ENCODE measurements at regions not wholly inside any gene's neighbourhood (a gene's known extent, or its start where the extent isn't known, plus 50 kb on each side); places are given as distances from the start of the nearest gene placed in this dataset.
"Not testable (repeated sequence)": the region's sequence is repeated elsewhere in the genome, so short reads cannot be mapped to it uniquely, and the experiment has no call there.

DNA sequence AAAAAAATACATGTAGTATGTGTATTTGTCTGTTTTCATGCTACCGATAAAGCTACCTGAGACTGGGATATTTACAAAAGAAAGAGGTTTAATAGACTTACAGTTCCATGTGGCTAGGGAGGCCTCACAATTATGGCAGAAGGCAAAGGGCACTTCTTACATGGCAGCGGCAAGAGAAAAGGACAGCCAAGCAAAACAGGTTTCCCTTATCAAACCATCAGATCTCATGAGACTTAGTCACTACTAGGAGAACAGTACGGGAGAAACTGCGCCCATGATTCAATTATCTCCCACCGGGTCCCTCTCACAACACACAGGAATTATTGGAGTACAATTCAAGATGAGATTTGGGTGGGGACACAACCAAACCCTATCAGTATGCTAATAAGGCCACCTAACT lies 137.0 kb upstream of the ELOVL6 start:
- Histone ChIP-seq H3K27ac (no peak overlapping the region), H3K27me3 (no peaks in the 10 kb centered on the region), H3K4me2 (no peak overlapping the region), H3K9me3 (0 out of 2 replicates have a peak, but pooled peaks cover 8% of the 10 kb centered on the region), H3K9ac (no peak overlapping the region), H3K36me3 (no peaks in the 10 kb centered on the region), H3K4me1 (no peaks in the 10 kb centered on the region), H3K4me3 (no peak overlapping the region), H4K20me1 (no peaks in the 10 kb centered on the region)
- TF ChIP-seq Cebpa-rat (IDR thresholded peaks at IDR 0.05) = no peak

DNA sequence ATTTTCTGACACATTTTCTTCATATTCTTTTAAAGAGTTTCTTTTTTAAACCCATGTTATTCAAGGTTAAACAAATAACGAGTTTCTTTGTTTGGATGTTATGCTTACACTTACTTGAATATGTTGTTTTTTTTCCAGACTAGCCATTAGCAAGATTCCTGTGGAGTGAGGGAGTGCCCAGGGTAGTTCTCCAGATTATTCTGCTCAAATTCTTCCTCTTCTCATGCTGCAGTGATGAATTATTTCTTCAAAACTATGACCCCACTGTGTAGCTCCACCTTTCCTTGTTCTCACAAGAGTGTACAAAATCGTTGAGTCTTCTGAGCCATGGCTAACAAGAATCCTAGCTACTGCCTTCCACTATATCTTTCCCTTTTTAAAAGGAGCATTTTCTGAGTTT lies 134.1 kb upstream of the ELOVL6 start:
- H3K27me3 ChIP-seq = no peaks in the 10 kb centered on the region
- no peak overlapping the region for H3K4me2 ChIP-seq
- TF ChIP-seq Cebpa-rat (IDR thresholded peaks at IDR 0.05) = no peak
- no peaks in the 10 kb centered on the region for H3K36me3 ChIP-seq
- H3K9ac ChIP-seq = no peak overlapping the region
- H4K20me1 ChIP-seq = no peaks in the 10 kb centered on the region
- H3K4me1 ChIP-seq = no peaks in the 10 kb centered on the region
- H3K27ac ChIP-seq = no peak overlapping the region
- peaks cover 32% of the 10 kb centered on the region for H3K9me3 ChIP-seq
- H3K4me3 ChIP-seq = no peak overlapping the region

DNA sequence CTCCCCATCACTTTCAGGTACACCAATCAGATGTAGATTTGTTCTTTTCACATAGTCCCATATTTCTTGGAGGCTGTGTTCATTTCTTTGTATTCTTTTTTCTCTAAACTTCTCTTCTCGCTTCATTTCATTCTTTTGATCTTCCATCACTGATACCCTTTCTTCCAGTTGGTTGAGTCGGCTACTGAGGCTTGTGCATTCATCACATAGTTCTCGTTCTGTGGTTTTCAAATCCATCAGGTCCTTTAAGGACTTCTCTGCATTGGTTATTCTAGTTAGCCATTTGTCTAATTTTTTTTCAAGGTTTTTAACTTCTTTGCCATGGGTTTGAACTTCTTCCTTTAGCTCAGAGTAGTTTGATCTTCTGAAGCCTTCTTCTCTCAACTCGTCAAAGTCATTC lies 128.0 kb upstream of the ELOVL6 start:
- not testable (repeated sequence) for H3K27ac ChIP-seq, H4K20me1 ChIP-seq, H3K9ac ChIP-seq, H3K36me3 ChIP-seq, H3K4me1 ChIP-seq, H3K4me3 ChIP-seq, H3K27me3 ChIP-seq, H3K4me2 ChIP-seq
- H3K9me3 ChIP-seq = peaks cover 36% of the 10 kb centered on the region

DNA sequence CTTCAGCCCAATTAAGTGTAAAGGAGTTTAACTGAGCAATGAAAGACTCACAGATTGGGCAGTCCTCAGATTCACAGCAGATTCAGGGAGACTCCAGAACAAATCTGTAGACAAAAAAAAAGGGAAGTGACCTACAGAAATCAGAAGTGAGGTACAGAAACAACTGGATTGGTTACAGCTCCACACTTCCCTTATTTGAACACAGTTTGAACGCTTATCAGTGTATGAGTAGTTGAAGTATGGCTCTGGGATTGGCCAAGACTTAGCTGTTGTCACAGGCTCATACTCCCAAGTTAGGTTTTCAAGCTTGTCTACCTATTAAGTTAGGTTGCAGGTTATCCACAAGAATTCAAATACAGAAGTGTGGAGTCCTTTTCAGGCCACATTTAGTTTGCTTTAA lies 112.4 kb upstream of the ELOVL6 start:
- Histone ChIP-seq H3K4me2 (no peak overlapping the region), H3K27me3 (no peaks in the 10 kb centered on the region), H3K4me3 (no peak overlapping the region), H3K9me3 (no peaks in the 10 kb centered on the region), H4K20me1 (no peaks in the 10 kb centered on the region), H3K36me3 (no peaks in the 10 kb centered on the region), H3K4me1 (no peaks in the 10 kb centered on the region), H3K27ac (no peak overlapping the region), H3K9ac (no peak overlapping the region)
- no peak for TF ChIP-seq Cebpa-rat (IDR thresholded peaks at IDR 0.05)

DNA sequence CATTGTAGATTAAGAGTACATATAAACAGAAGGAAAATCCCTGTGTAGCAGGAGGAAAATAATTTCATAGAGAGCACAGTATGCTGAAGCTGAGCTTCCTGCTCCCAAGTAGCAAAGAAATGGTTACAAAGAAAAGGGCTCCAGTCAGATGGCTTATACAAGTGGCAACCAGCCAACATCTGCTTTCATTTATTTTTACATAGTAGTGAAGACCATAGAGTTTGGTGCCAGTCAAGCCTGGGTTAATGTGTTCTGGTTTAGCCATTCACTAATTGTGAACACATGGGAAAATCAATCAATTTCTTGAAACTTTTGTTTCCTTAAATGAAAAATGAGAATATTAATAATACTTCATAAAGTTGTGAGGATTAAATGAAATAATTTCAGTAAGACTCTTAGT lies 111.3 kb upstream of the ELOVL6 start:
- TF ChIP-seq Cebpa-rat (IDR thresholded peaks at IDR 0.05) = no peak
- no peak overlapping the region for H3K27ac ChIP-seq
- H3K4me3 ChIP-seq = no peak overlapping the region

DNA sequence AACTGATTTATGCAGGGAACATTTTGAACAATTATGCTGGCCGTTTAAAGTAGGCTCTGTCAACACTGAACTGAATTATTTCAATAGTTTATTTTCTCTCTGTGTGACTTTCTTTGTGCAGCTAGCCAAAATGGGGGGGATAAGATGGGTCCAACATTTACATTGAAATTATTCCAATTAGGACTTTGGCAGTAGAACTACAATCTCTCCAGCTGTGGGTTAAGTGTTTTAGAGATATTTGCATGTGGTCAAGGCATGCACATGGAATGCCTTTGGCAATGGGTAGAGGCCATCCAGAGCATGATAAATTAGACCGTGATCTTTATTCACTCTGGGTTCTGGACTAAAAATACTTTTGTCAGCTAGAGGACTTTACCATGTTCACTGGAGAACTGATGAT lies 107.9 kb upstream of the ELOVL6 start:
- H4K20me1 ChIP-seq = no peaks in the 10 kb centered on the region
- no peaks in the 10 kb centered on the region for H3K36me3 ChIP-seq
- no peak overlapping the region for H3K4me3 ChIP-seq
- no peak for TF ChIP-seq Cebpa-rat (IDR thresholded peaks at IDR 0.05)
- H3K4me2 ChIP-seq = no peak overlapping the region
- H3K9me3 ChIP-seq = no peaks in the 10 kb centered on the region
- no peaks in the 10 kb centered on the region for H3K27me3 ChIP-seq
- no peaks in the 10 kb centered on the region for H3K4me1 ChIP-seq
- H3K27ac ChIP-seq = no peak overlapping the region
- H3K9ac ChIP-seq = no peak overlapping the region

More for the DNA sequence above, 111.3 kb upstream of the ELOVL6 start:
- H3K4me1 ChIP-seq = no peaks in the 10 kb centered on the region
- H3K9ac ChIP-seq = no peak overlapping the region
- no peaks in the 10 kb centered on the region for H3K9me3 ChIP-seq
- no peaks in the 10 kb centered on the region for H3K36me3 ChIP-seq
- no peaks in the 10 kb centered on the region for H3K27me3 ChIP-seq
- no peak overlapping the region for H3K4me2 ChIP-seq
- H4K20me1 ChIP-seq = no peaks in the 10 kb centered on the region

DNA sequence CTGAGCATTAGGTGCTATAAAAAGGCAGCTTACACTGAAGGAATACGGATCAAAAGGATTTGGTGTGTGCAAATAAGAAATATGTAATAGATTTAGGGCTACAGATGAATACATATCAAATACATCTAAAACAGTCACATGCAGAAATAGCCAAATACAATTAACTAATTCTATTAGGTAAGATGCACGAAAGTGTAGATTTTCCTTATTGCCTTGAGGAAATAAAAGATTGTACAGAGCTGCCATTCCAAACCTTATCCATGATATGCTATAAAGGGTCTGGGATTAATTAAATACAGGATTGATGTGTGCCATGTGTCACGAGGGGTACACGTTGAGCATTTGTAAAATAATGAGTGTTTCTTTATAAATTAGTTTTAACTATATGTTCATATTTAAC lies 107.0 kb upstream of the ELOVL6 start:
- Histone ChIP-seq H3K4me1 (no peaks in the 10 kb centered on the region), H3K4me2 (no peak overlapping the region), H4K20me1 (no peaks in the 10 kb centered on the region), H3K9me3 (no peaks in the 10 kb centered on the region), H3K27ac (no peak overlapping the region), H3K4me3 (no peak overlapping the region), H3K27me3 (no peaks in the 10 kb centered on the region), H3K36me3 (no peaks in the 10 kb centered on the region), H3K9ac (no peak overlapping the region)
- TF ChIP-seq Cebpa-rat (IDR thresholded peaks at IDR 0.05) = no peak

DNA sequence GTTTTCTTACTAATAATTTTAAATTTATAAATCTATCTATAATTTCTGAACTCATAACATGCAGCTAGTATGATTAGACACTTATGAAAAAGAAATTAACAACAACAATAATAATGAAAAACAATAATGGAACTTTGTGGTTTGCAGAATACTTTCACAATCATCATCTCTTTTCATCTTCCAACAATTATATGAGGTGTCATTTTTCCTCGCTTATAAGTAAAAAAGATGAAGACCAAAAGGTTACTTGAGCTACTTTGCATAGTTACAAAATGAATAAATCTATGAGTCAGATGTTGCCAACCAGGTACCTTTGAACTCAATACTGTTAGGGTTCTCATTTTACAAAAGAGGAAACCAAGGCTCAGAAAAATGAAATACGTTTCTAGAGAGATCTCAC lies 98.5 kb upstream of the ELOVL6 start:
- Histone ChIP-seq H3K4me3 (no peak overlapping the region), H3K4me2 (no peak overlapping the region), H3K36me3 (no peaks in the 10 kb centered on the region), H3K27me3 (no peaks in the 10 kb centered on the region), H3K9me3 (no peaks in the 10 kb centered on the region), H3K9ac (no peak overlapping the region), H3K27ac (no peak overlapping the region), H4K20me1 (no peaks in the 10 kb centered on the region), H3K4me1 (peaks cover 7% of the 10 kb centered on the region; the same call in 1 of the 2 replicates)
- TF ChIP-seq Cebpa-rat (IDR thresholded peaks at IDR 0.05) = no peak

DNA sequence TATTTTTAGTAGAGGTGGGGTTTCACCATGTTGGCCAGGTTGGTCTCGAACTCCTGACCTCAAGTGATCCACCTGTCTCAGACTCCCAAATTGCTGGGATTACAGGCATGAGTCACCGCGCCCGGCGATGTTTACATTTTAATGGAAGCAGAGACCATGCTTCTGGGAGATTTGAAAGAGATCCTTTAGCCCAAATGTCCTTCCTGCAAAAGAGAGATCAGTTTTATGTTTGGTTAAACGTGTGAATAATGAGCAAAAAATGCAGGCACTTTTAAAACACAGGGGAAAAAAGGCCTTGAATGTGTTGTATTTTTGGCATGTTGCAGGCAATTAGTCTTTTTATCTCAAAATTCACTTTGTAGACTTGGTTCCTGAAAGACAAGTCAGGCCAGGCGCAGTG lies 95.8 kb upstream of the ELOVL6 start:
- H3K4me2 ChIP-seq = no peak overlapping the region
- no peaks in the 10 kb centered on the region for H3K36me3 ChIP-seq
- H3K9me3 ChIP-seq = no peaks in the 10 kb centered on the region
- H3K27ac ChIP-seq = no peak overlapping the region
- H3K27me3 ChIP-seq = no peaks in the 10 kb centered on the region
- H3K4me1 ChIP-seq = peaks cover 7% of the 10 kb centered on the region; the same call in 1 of the 2 replicates
- no peaks in the 10 kb centered on the region for H4K20me1 ChIP-seq
- no peak for TF ChIP-seq Cebpa-rat (IDR thresholded peaks at IDR 0.05)
- no peak overlapping the region for H3K4me3 ChIP-seq
- H3K9ac ChIP-seq = no peak overlapping the region

DNA sequence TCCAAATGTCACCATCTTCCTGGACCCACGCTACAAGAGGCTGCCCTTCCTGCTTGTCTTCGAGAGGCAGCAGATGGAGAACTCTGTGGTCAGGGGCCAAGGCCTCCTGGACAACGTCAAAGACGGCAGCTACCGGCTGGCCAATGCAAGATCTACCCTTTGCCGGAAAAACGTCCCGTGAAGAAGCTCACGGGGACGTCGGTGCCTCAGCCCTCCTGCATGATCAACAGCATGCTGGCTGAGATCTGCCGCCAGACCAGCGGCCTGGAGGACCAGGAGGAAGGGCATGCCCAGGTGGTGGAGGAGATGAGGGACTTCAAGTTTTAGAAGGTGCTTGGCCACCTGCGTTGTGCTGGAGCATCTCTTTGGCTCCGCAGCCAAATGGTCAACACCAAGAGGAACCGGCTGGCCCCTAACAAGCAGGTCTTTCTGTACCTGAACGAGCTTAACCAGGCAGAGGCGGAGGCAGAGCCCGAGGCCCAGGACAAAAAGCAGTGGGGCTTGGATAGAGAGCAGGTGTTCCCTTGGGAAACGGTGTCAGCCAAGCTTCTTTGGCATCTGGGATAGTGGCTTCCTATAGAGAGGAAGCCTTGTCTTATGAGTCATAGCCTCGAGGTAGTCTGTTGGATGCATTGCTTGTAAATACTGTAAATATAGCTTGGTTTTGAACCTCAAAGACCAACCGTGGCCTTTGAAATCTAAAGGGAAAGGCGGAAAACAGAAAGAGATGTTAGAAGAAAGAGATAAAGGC lies 94.8 kb upstream of the ELOVL6 start:
- Histone ChIP-seq H4K20me1 (no peaks in the 10 kb centered on the region), H3K9me3 (no peaks in the 10 kb centered on the region), H3K36me3 (no peaks in the 10 kb centered on the region), H3K4me3 (no peak overlapping the region), H3K9ac (no peak overlapping the region), H3K4me1 (peaks cover 7% of the 10 kb centered on the region; the same call in 1 of the 2 replicates), H3K27ac (no peak overlapping the region), H3K4me2 (no peak overlapping the region), H3K27me3 (no peaks in the 10 kb centered on the region)
- no peak for TF ChIP-seq Cebpa-rat (IDR thresholded peaks at IDR 0.05)

DNA sequence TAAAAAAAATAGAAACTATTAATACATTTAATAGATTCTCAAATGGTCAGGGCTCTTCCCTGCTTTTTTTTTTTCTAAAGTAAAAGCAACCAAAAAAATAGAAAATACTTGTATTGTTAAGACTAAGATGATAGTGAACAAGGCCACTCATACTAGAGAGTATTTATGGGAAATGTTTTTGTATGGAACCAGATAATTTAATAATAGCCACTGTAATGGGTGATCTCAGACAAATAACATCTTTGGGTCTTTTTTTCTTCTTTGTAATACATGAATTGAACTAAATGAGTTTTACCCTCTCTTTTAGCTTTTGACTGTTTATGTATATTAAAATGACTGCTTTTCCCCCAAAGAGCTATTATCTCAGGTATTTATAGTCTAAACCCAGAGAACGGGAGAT lies 92.1 kb upstream of the ELOVL6 start:
- Histone ChIP-seq H3K4me3 (no peak overlapping the region), H4K20me1 (no peaks in the 10 kb centered on the region), H3K9ac (no peak overlapping the region), H3K4me1 (peaks cover 5% of the 10 kb centered on the region; the same call in 1 of the 2 replicates), H3K27me3 (no peaks in the 10 kb centered on the region), H3K36me3 (no peaks in the 10 kb centered on the region), H3K4me2 (no peak overlapping the region), H3K27ac (no peak overlapping the region), H3K9me3 (no peaks in the 10 kb centered on the region)
- TF ChIP-seq Cebpa-rat (IDR thresholded peaks at IDR 0.05) = no peak

All from BLaER1 (cell line).